Mucosa of descending colon (tissue), 3 donors: ENCODE measurements at regions not wholly inside any gene's neighbourhood (a gene's known extent, or its start where the extent isn't known, plus 50 kb on each side); places are given as distances from the start of the nearest gene placed in this dataset.

Source experiments
- ATAC-seq: fragments of 200-7000 bp; cut with Tn5 transposase; one replicate; pipeline ENCODE4 v1.9.1; 2020; ENCODE audit warnings: mild to moderate bottlenecking, moderate library complexity
- DNase-seq, 3 donors: peaks; one replicate each; pipeline ENCODE4 v3.0.0-alpha.2; 2020
- H3K36me3 ChIP-seq: fragments of 200-600 bp; one replicate; pipeline ENCODE4 v1.8.0; 2021; ENCODE audit warnings: low read depth, mild to moderate bottlenecking
- H3K4me1 ChIP-seq: fragments of 200-600 bp; one replicate; pipeline ENCODE4 v1.8.0; 2021; ENCODE audit warnings: low read depth, mild to moderate bottlenecking
- H3K4me3 ChIP-seq: fragments of 200-600 bp; one replicate; pipeline ENCODE4 v1.8.0; 2021; ENCODE audit warnings: mild to moderate bottlenecking
- H3K9me3 ChIP-seq: fragments of 200-600 bp; one replicate; pipeline ENCODE4 v1.8.0; 2021; ENCODE audit warnings: mild to moderate bottlenecking
- CTCF ChIP-seq: fragments of 200-600 bp; IDR thresholded peaks from one replicate; pipeline ENCODE4 v1.8.0; 2022; ENCODE audit warnings: antibody characterized with exemption, mild to moderate bottlenecking
- intact Hi-C, 2 donors: fragments of 100-400 bp; cut with DNase I in 1 of 2; cut with micrococcal nuclease in 1 of 2; formaldehyde crosslinking; loops; one replicate each; pipeline versions ENCODE4 v1.11.0 to v1.11.1; 2022; cut with DNase I, micrococcal nuclease
- donor health status: DM: no; HTN: no; CAD: no; lungs with moderate emphysema.
- donor health status: DM: no; HTN: no; CAD: no.
- donor health status: DM: no; HTN: yes; CAD: no.

- H3K4me1 ChIP-seq = no peaks in the 10 kb centered on the region
- ATAC-seq (peak; percentile 7), DNase-seq (no peak)
- H3K4me3 ChIP-seq = no peak overlapping the region
- TF ChIP-seq CTCF = no peak
- intact Hi-C loops = no loop called here
- H3K36me3 ChIP-seq = no peaks in the 10 kb centered on the region
- no peaks in the 10 kb centered on the region for H3K9me3 ChIP-seq
Observed at GRCh38 chr1:226490426-226490809, 58.1 kb upstream of the STUM start.

GRCh38 chr1:226491093-226491850, 57.3 kb upstream of the STUM start:
- no peak for TF ChIP-seq CTCF
- DNase-seq (no peak), ATAC-seq (no peak)
- intact Hi-C loops = no loop called here
- no peaks in the 10 kb centered on the region for H3K4me1 ChIP-seq
- H3K9me3 ChIP-seq = no peaks in the 10 kb centered on the region
- H3K36me3 ChIP-seq = no peaks in the 10 kb centered on the region
- no peak overlapping the region for H3K4me3 ChIP-seq

GRCh38 chr1:226492426-226493137, 56.0 kb upstream of the STUM start:
- no peaks in the 10 kb centered on the region for H3K4me1 ChIP-seq
- intact Hi-C loops = no loop called here
- ATAC-seq (no peak), DNase-seq (no peak)
- no peak for TF ChIP-seq CTCF
- no peak overlapping the region for H3K4me3 ChIP-seq
- H3K9me3 ChIP-seq = no peaks in the 10 kb centered on the region
- no peaks in the 10 kb centered on the region for H3K36me3 ChIP-seq

GRCh38 chr1:226494092-226494609, 54.4 kb upstream of the STUM start:
- no peaks in the 10 kb centered on the region for H3K9me3 ChIP-seq
- DNase-seq (no peak), ATAC-seq (no peak)
- intact Hi-C loops = no loop called here
- H3K4me1 ChIP-seq = no peaks in the 10 kb centered on the region
- TF ChIP-seq CTCF = no peak
- H3K4me3 ChIP-seq = no peak overlapping the region
- no peaks in the 10 kb centered on the region for H3K36me3 ChIP-seq

GRCh38 chr1:226495716-226496115, 52.8 kb upstream of the STUM start:
- Histone ChIP-seq H3K4me1 (no peaks in the 10 kb centered on the region), H3K36me3 (no peaks in the 10 kb centered on the region), H3K9me3 (no peaks in the 10 kb centered on the region), H3K4me3 (no peak overlapping the region)
- intact Hi-C loops = no loop called here
- no peak for DNase-seq
- ATAC-seq = peak; percentile 83
- no peak for TF ChIP-seq CTCF
